Mesendoderm (in vitro differentiated cells): ENCODE measurements at regions not wholly inside any gene's neighbourhood (a gene's known extent, or its start where the extent isn't known, plus 50 kb on each side); places are given as distances from the start of the nearest gene placed in this dataset.

Experiments
- DNase-seq: peaks from one replicate; pipeline ENCODE4 v3.0.0; 2013
- H2AK5ac ChIP-seq: 2 replicates; pipeline ENCODE4 v1.6.1; 2013; ENCODE audit warnings: low read length, inconsistent platforms
- H2BK120ac ChIP-seq: 2 replicates; pipeline ENCODE4 v1.6.1; 2013; ENCODE audit warnings: low read depth, mild to moderate bottlenecking, low read length, moderate library complexity, mixed read lengths
- H2BK15ac ChIP-seq: replicated peaks from 2 replicates; pipeline ENCODE4 v1.6.1; 2013; ENCODE audit warnings: low read depth, mild to moderate bottlenecking, moderate library complexity
- H2BK5ac ChIP-seq: 2 replicates; pipeline ENCODE4 v1.6.1; 2013; ENCODE audit warnings: low read length, inconsistent platforms
- H3K18ac ChIP-seq: 2 replicates; pipeline ENCODE4 v1.6.1; 2013; ENCODE audit warnings: mild to moderate bottlenecking, low read length, mixed read lengths
- H3K23ac ChIP-seq: one replicate; pipeline ENCODE4 v1.6.1; 2013; ENCODE audit warnings: low read length
- H3K27ac ChIP-seq: 2 replicates; pipeline ENCODE4 v1.5.1; 2013; ENCODE audit warnings: low read depth, mild to moderate bottlenecking, inconsistent platforms, low read length, moderate library complexity
- H3K27me3 ChIP-seq: 2 replicates; pipeline ENCODE4 v1.6.1; 2013; ENCODE audit warnings: low read length, control low read depth, mild to moderate bottlenecking, inconsistent platforms; ENCODE audit not compliant: insufficient read depth, poor library complexity
- H3K36me3 ChIP-seq: 2 replicates; pipeline ENCODE4 v1.6.1; 2013; ENCODE audit warnings: low read length, inconsistent platforms; ENCODE audit not compliant: control insufficient read depth, insufficient read depth
- H3K4ac ChIP-seq: one replicate; pipeline ENCODE4 v1.6.1; 2013; ENCODE audit warnings: low read depth, mild to moderate bottlenecking, low read length, moderate library complexity
- H3K4me1 ChIP-seq: 2 replicates; pipeline ENCODE4 v1.6.1; 2013; ENCODE audit warnings: low read depth, low read length, inconsistent platforms; ENCODE audit not compliant: control insufficient read depth
- H3K4me2 ChIP-seq: 2 replicates; pipeline ENCODE4 v1.6.1; 2013; ENCODE audit warnings: low read length
- H3K4me3 ChIP-seq: 2 replicates; pipeline ENCODE4 v1.5.1; 2013; ENCODE audit warnings: mild to moderate bottlenecking, low read length
- H3K56ac ChIP-seq: one replicate; pipeline ENCODE4 v1.6.1; 2013; ENCODE audit warnings: low read length
- H3K79me1 ChIP-seq: 2 replicates; pipeline ENCODE4 v1.6.1; 2013; ENCODE audit warnings: low read length, inconsistent platforms
- H3K79me2 ChIP-seq: 2 replicates; pipeline ENCODE4 v1.6.1; 2013; ENCODE audit warnings: mild to moderate bottlenecking, low read length; ENCODE audit not compliant: control insufficient read depth, insufficient read depth
- H3K9ac ChIP-seq: 2 replicates; pipeline ENCODE4 v1.6.1; 2013; ENCODE audit warnings: low read length, inconsistent platforms
- H4K5ac ChIP-seq: one replicate; pipeline ENCODE4 v1.6.1; 2013; ENCODE audit warnings: low read length
- H4K8ac ChIP-seq: one replicate; pipeline ENCODE4 v1.6.1; 2013; ENCODE audit warnings: low read depth, mild to moderate bottlenecking, control low read depth, low read length, moderate library complexity
- WGBS: extraction: QIAGEN DNeasy Blood & Tissue Kit; methylation state at CpG from one replicate; pipeline ENCODE4 v1.1.7; 2013; ENCODE audit warnings: low lambda C conversion rate, missing lambda C conversion rate; ENCODE audit not compliant: insufficient coverage; ENCODE audit errors: extremely low coverage; 5-methylcytosine and 5-hydroxymethylcytosine counted together

- Histone ChIP-seq H3K79me2 (no peaks in the 10 kb centered on the region), H3K27ac (no peak overlapping the region), H4K8ac (no peak overlapping the region), H2BK120ac (no peak overlapping the region), H3K4ac (no peak overlapping the region), H3K18ac (no peak overlapping the region), H3K4me2 (no peak overlapping the region), H2BK5ac (no peak overlapping the region), H3K79me1 (no peaks in the 10 kb centered on the region), H3K36me3 (no peaks in the 10 kb centered on the region), H3K27me3 (no peaks in the 10 kb centered on the region), H3K56ac (no peak overlapping the region), H3K23ac (no peak overlapping the region), H2AK5ac (no peak overlapping the region), H2BK15ac (no peak overlapping the region), H3K4me3 (no peak overlapping the region), H3K4me1 (no peaks in the 10 kb centered on the region), H3K9ac (no peak overlapping the region), H4K5ac (no peak overlapping the region)
- DNase-seq, result no peak
- WGBS, result no CpG with 5 or more reads among the region's 1 CpG
Measured at GRCh38 chr3:110901536-110901935, 170.1 kb upstream of the NECTIN3 start.

DNA sequence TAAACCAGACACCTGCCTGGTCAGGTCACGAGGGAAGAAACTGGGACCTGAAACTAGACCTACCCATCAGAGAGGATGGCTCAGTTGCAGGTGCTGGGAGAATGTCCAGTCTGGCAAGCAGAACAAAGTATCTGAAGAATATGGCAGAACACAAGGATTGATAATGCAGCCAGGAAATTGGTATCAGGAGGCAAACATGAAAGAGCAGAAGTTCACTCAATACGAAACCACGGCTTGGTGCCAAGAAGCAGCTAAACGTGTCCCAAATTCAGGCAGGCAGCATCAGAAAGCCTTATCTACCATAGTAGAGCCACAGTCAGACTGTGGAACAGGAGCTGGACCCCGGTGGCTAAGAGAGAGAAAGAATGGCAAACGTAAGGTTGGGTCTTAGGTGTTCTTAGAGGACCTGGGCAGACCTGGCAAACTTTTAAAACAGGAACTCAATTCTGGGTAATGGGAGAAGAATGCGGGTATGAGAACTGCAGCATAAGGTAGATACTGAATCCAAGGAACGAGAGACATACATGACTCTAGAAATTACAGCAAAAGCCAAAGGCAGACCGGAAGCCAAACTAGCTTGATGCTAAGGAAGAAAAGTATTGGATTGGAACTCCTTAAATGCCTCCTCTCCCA, 169.0 kb upstream of the NECTIN3 start:
- no peaks in the 10 kb centered on the region for H3K27me3 ChIP-seq
- no peak overlapping the region for H2AK5ac ChIP-seq
- H4K5ac ChIP-seq, result no peak overlapping the region
- H2BK5ac ChIP-seq, result no peak overlapping the region
- H3K23ac ChIP-seq, result no peak overlapping the region
- H3K9ac ChIP-seq, result no peak overlapping the region
- no CpG with 5 or more reads among the region's 9 CpGs for WGBS
- no peak overlapping the region for H2BK15ac ChIP-seq
- DNase-seq, result no peak
- H3K4me2 ChIP-seq, result no peak overlapping the region
- no peak overlapping the region for H3K18ac ChIP-seq
- H3K79me1 ChIP-seq, result no peaks in the 10 kb centered on the region
- H3K36me3 ChIP-seq, result no peaks in the 10 kb centered on the region
- H3K4ac ChIP-seq, result no peak overlapping the region
- no peak overlapping the region for H3K27ac ChIP-seq
- H3K4me3 ChIP-seq, result no peak overlapping the region
- no peak overlapping the region for H2BK120ac ChIP-seq
- H3K79me2 ChIP-seq, result no peaks in the 10 kb centered on the region
- no peak overlapping the region for H4K8ac ChIP-seq
- no peaks in the 10 kb centered on the region for H3K4me1 ChIP-seq
- H3K56ac ChIP-seq, result no peak overlapping the region

GRCh38 chr3:110903771-110904519, 167.7 kb upstream of the NECTIN3 start:
- no CpG with 5 or more reads among the region's 4 CpGs for WGBS
- H3K79me1 ChIP-seq, result no peaks in the 10 kb centered on the region
- H3K27ac ChIP-seq, result no peak overlapping the region

GRCh38 chr3:110904520-110904890, 167.1 kb upstream of the NECTIN3 start:
- no CpG with 5 or more reads among the region's 3 CpGs for WGBS
- no peak overlapping the region for H3K27ac ChIP-seq
- H3K4me2 ChIP-seq, result no peak overlapping the region
- H3K56ac ChIP-seq, result no peak overlapping the region
- no peak for DNase-seq
- H3K79me1 ChIP-seq, result no peaks in the 10 kb centered on the region
- H2BK120ac ChIP-seq, result no peak overlapping the region
- H3K9ac ChIP-seq, result no peak overlapping the region
- H2BK15ac ChIP-seq, result no peak overlapping the region
- H4K5ac ChIP-seq, result no peak overlapping the region
- H2AK5ac ChIP-seq, result no peak overlapping the region
- H3K27me3 ChIP-seq, result no peaks in the 10 kb centered on the region
- H3K79me2 ChIP-seq, result no peaks in the 10 kb centered on the region
- no peak overlapping the region for H3K18ac ChIP-seq
- H3K4me1 ChIP-seq, result no peaks in the 10 kb centered on the region
- H4K8ac ChIP-seq, result no peak overlapping the region
- H3K36me3 ChIP-seq, result no peaks in the 10 kb centered on the region
- no peak overlapping the region for H3K4me3 ChIP-seq
- H3K4ac ChIP-seq, result no peak overlapping the region
- no peak overlapping the region for H2BK5ac ChIP-seq
- H3K23ac ChIP-seq, result no peak overlapping the region

More at GRCh38 chr3:110903771-110904519, 167.7 kb upstream of the NECTIN3 start:
- Histone ChIP-seq H3K36me3 (no peaks in the 10 kb centered on the region), H3K27me3 (no peaks in the 10 kb centered on the region), H2BK15ac (no peak overlapping the region), H3K4me1 (no peaks in the 10 kb centered on the region), H4K5ac (no peak overlapping the region), H2AK5ac (no peak overlapping the region), H4K8ac (no peak overlapping the region), H2BK120ac (no peak overlapping the region), H3K9ac (no peak overlapping the region), H3K4ac (no peak overlapping the region), H3K56ac (no peak overlapping the region), H3K79me2 (no peaks in the 10 kb centered on the region), H2BK5ac (no peak overlapping the region), H3K4me3 (no peak overlapping the region), H3K18ac (no peak overlapping the region), H3K4me2 (no peak overlapping the region), H3K23ac (no peak overlapping the region)
- DNase-seq, result no peak

DNA sequence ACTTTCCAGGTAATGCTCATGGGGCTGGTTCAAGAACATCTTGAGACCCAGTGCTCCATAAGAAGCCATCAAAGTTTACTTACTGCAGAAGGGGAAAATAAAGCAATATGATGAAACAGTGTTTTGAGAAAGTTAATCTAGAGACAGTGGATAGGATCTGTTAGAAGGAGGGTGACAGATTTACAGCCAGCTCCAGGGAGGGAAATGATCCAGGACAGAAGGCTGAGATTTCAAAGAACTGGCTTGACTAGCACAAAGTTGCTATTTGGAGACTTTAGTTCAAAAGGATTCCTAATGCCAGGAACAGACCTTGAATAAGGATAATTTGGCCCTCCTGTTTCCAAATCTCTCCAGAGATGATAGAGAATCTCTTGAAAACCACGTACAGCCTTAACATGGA, 166.5 kb upstream of the NECTIN3 start:
- Histone ChIP-seq H4K5ac (no peak overlapping the region), H4K8ac (no peak overlapping the region), H2AK5ac (no peak overlapping the region), H2BK120ac (no peak overlapping the region), H2BK5ac (no peak overlapping the region), H3K4me1 (no peaks in the 10 kb centered on the region), H3K4me3 (no peak overlapping the region), H3K56ac (no peak overlapping the region), H3K27me3 (no peaks in the 10 kb centered on the region), H3K9ac (no peak overlapping the region), H3K18ac (no peak overlapping the region), H3K79me1 (no peaks in the 10 kb centered on the region), H3K23ac (no peak overlapping the region), H3K79me2 (no peaks in the 10 kb centered on the region), H2BK15ac (no peak overlapping the region), H3K4me2 (no peak overlapping the region), H3K36me3 (no peaks in the 10 kb centered on the region), H3K27ac (no peak overlapping the region), H3K4ac (no peak overlapping the region)
- no peak for DNase-seq
- WGBS, result no CpG with 5 or more reads among the region's 1 CpG
